NT2/D1 (cell line): ENCODE measurements at regions not wholly inside any gene's neighbourhood (a gene's known extent, or its start where the extent isn't known, plus 50 kb on each side); places are given as distances from the start of the nearest gene placed in this dataset.

Experiments
- SUZ12 ChIP-seq: IDR thresholded peaks from 2 replicates; pipeline ENCODE4 v1.6.1; 2011; ENCODE audit not compliant: insufficient read length, insufficient read depth; ENCODE audit errors: extremely low read depth
- YY1 ChIP-seq: IDR thresholded peaks from 2 replicates; pipeline ENCODE4 v1.6.1; 2011; ENCODE audit not compliant: insufficient read length, insufficient read depth
- ZNF274 ChIP-seq: IDR thresholded peaks from 2 replicates; pipeline ENCODE4 v1.6.1; 2011; ENCODE audit warnings: mild to moderate bottlenecking, low read depth, low read length

DNA sequence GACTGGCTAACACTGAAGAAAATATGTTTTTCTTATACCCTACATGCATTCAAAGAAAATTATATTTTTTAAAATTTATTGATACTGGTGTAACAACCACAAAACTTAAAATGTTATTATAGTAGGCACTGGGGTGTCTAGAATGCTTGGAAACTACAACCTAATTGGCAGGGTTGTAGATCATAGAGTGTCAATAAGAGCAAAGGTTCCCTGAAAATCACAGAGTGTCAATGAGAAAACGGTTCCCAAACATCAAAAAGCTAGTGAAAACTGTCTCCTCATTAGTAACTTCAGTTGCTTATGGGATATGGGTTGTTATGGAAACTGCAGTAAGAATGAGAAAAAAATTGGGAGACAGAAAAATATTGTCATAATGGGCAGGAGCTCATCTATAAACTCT, 214.4 kb upstream of the CCNG1 start:
- no peak for TF ChIP-seq YY1
- TF ChIP-seq ZNF274: no peak
- TF ChIP-seq SUZ12: no peak
